DND-41 (cell line): ENCODE measurements at regions not wholly inside any gene's neighbourhood (a gene's known extent, or its start where the extent isn't known, plus 50 kb on each side); places are given as distances from the start of the nearest gene placed in this dataset.

Experiments
- ATAC-seq: fragments of 200-7000 bp; cut with Tn5 transposase; 3 replicates; pipeline ENCODE4 v1.9.1; 2021; ENCODE audit warnings: low read depth; ENCODE audit not compliant: insufficient read depth
- DNase-seq: peaks from one replicate; pipeline ENCODE4 v3.0.0-alpha.2; 2020
- H2AFZ ChIP-seq: 2 replicates; pipeline ENCODE4 v1.6.0; 2012; ENCODE audit warnings: low read depth, low read length
- H3K27ac ChIP-seq: 2 replicates; pipeline ENCODE4 v1.5.1; 2012; ENCODE audit warnings: low read length, inconsistent platforms
- H3K27me3 ChIP-seq: fragments of 200-600 bp; sonication (generic); 2 replicates; pipeline ENCODE4 v1.6.0; 2012; ENCODE audit warnings: low read length, mild to moderate bottlenecking, inconsistent platforms; ENCODE audit not compliant: insufficient read depth, poor library complexity
- H3K36me3 ChIP-seq: 2 replicates; pipeline ENCODE4 v1.5.1; 2012; ENCODE audit warnings: low read length, inconsistent platforms; ENCODE audit not compliant: insufficient read depth
- H3K4me1 ChIP-seq: 2 replicates; pipeline ENCODE4 v1.5.1; 2012; ENCODE audit warnings: mild to moderate bottlenecking, low read length; ENCODE audit not compliant: insufficient read depth
- H3K4me2 ChIP-seq: 2 replicates; pipeline ENCODE4 v1.6.0; 2012; ENCODE audit warnings: mild to moderate bottlenecking, moderate library complexity, low read length, inconsistent platforms; ENCODE audit not compliant: insufficient read depth
- H3K4me3 ChIP-seq, 2 experiments: fragments of 200-600 bp in 1 of 2; shearing (Covaris generic) in 1 of 2; 2 replicates each; pipeline ENCODE4 v1.5.1; 2012 to 2016; ENCODE audit warnings: inconsistent platforms in 2 of 2, low read length in 2 of 2, mild to moderate bottlenecking in 2 of 2, low read depth in 1 of 2, moderate library complexity in 1 of 2
- H3K79me2 ChIP-seq: 2 replicates; pipeline ENCODE4 v1.6.0; 2012; ENCODE audit warnings: low read length, inconsistent platforms; ENCODE audit not compliant: insufficient read depth
- H3K9ac ChIP-seq: 2 replicates; pipeline ENCODE4 v1.6.0; 2012; ENCODE audit warnings: low read depth, mild to moderate bottlenecking, inconsistent platforms, low read length, moderate library complexity
- H3K9me3 ChIP-seq: 2 replicates; pipeline ENCODE4 v1.5.1; 2012; ENCODE audit warnings: low read length, moderate library complexity, mild to moderate bottlenecking, inconsistent platforms; ENCODE audit not compliant: insufficient read depth, severe bottlenecking
- H4K20me1 ChIP-seq: 2 replicates; pipeline ENCODE4 v1.6.0; 2012; ENCODE audit warnings: low read length; ENCODE audit not compliant: insufficient read depth
- CTCF ChIP-seq: IDR thresholded peaks from 2 replicates; pipeline ENCODE4 v1.5.1; 2012; ENCODE audit warnings: borderline replicate concordance, low read length, moderate library complexity, mild to moderate bottlenecking; ENCODE audit not compliant: poor library complexity, severe bottlenecking; ENCODE audit errors: extremely low read depth
- EZH2 ChIP-seq: IDR thresholded peaks from 3 replicates; pipeline ENCODE4 v1.6.1; 2012; ENCODE audit warnings: borderline replicate concordance, low read depth, mild to moderate bottlenecking, moderate library complexity, low read length, inconsistent platforms; ENCODE audit not compliant: severe bottlenecking

DNA sequence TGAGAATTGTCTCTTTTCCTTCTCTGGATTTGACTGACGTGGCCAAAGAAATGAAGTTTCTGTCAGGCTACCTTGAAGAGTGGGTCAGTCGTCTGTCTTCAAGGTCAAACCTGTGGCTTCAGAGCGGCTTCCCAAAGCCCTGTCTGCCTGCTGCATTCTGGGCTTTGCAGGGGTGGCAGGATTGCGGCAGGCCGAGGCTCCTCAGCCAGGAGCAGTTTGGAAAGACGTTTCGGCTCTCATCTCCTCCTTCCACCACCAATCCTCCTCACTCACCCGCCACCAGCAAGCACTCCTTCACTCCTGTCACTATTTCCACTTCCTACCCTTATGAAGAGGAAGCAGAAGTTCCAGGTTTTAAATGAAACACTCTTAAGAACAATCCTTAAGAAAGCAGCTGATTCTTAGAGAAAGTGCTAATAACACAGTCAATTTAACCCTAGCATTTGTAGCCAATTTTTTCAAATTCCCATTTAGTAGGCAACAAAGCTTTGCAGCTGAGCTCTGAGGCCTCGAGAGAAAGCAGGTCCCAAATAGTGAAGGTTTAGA lies 351.7 kb downstream of the ZNF608 start:
- Histone ChIP-seq H3K27me3 (no peaks in the 10 kb centered on the region), H3K36me3 (no peaks in the 10 kb centered on the region), H2AFZ (no peak overlapping the region), H4K20me1 (no peaks in the 10 kb centered on the region), H3K4me2 (no peak overlapping the region), H3K9me3 (peaks cover 12% of the 10 kb centered on the region), H3K9ac (no peak overlapping the region), H3K27ac (no peak overlapping the region), H3K79me2 (no peaks in the 10 kb centered on the region), H3K4me3 (no peak overlapping the region), H3K4me1 (peaks cover 6% of the 10 kb centered on the region; the same call in 1 of the 2 replicates)
- no peak for DNase-seq
- TF ChIP-seq EZH2 (no peak), CTCF (no peak)
- no peak for ATAC-seq

- TF ChIP-seq CTCF (no peak), EZH2 (no peak)
- H3K4me1 ChIP-seq, result peaks cover 6% of the 10 kb centered on the region; the same call in 1 of the 2 replicates
- DNase-seq, result no peak
- no peak for ATAC-seq
- no peaks in the 10 kb centered on the region for H4K20me1 ChIP-seq
- H3K27ac ChIP-seq, result no peak overlapping the region
- H3K4me2 ChIP-seq, result no peak overlapping the region
- H3K36me3 ChIP-seq, result no peaks in the 10 kb centered on the region
- H3K79me2 ChIP-seq, result no peaks in the 10 kb centered on the region
- peaks cover 15% of the 10 kb centered on the region for H3K9me3 ChIP-seq
- H3K4me3 ChIP-seq, result no peak overlapping the region
- no peak overlapping the region for H2AFZ ChIP-seq
- H3K27me3 ChIP-seq, result no peaks in the 10 kb centered on the region
- no peak overlapping the region for H3K9ac ChIP-seq
Measured at GRCh38 chr5:124393584-124394379, 352.7 kb downstream of the ZNF608 start.

DNA sequence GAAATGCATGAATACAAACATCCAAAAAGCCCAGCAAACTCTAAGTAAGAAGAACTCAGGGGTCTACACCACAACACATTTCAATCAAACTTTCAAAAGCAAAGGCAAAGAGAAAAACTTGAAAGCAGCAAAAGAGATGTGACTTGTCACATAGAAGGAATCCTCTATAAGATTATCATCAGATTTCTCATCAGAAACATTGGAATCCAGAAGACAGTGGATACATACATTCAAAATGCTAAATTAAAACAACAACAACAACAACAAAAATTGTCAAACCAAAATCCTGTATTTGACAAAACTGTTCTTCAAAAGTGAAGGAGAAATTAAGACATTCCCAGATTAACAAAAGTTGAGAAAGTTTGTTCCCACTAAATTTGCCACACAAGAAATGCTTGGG lies 362.7 kb downstream of the ZNF608 start:
- TF ChIP-seq EZH2 (no peak), CTCF (no peak)
- no peak overlapping the region for H3K27ac ChIP-seq
- peaks cover 34% of the 10 kb centered on the region for H3K9me3 ChIP-seq
- H3K9ac ChIP-seq, result no peak overlapping the region
- no peaks in the 10 kb centered on the region for H3K4me1 ChIP-seq
- H3K79me2 ChIP-seq, result no peaks in the 10 kb centered on the region
- H3K27me3 ChIP-seq, result no peaks in the 10 kb centered on the region
- no peak overlapping the region for H3K4me3 ChIP-seq
- H2AFZ ChIP-seq, result no peak overlapping the region
- no peaks in the 10 kb centered on the region for H3K36me3 ChIP-seq
- DNase-seq (no peak), ATAC-seq (no peak)
- H3K4me2 ChIP-seq, result no peak overlapping the region
- H4K20me1 ChIP-seq, result no peaks in the 10 kb centered on the region
